Hepatocyte (in vitro differentiated cells): ENCODE measurements at regions not wholly inside any gene's neighbourhood (a gene's known extent, or its start where the extent isn't known, plus 50 kb on each side); places are given as distances from the start of the nearest gene placed in this dataset.

ENCODE experiments used
- DNase-seq: peaks from one replicate; pipeline ENCODE4 v3.0.0-alpha.2; 2016; ENCODE audit warnings: low spot score
- H2AFZ ChIP-seq: fragments of 200-600 bp; sonication (generic); 2 replicates; pipeline ENCODE4 v1.6.0; 2016; ENCODE audit warnings: antibody characterized with exemption, mild to moderate bottlenecking
- H3K27ac ChIP-seq: fragments of 200-600 bp; sonication (generic); 2 replicates; pipeline ENCODE4 v1.5.1; 2016; ENCODE audit warnings: mild to moderate bottlenecking
- H3K27me3 ChIP-seq: fragments of 200-600 bp; sonication (generic); 2 replicates; pipeline ENCODE4 v1.6.1; 2016
- H3K36me3 ChIP-seq: fragments of 200-600 bp; sonication (generic); replicated peaks from 2 replicates; pipeline ENCODE4 v1.5.1; 2016; ENCODE audit warnings: low read depth; ENCODE audit not compliant: insufficient read depth
- H3K4me1 ChIP-seq: fragments of 200-600 bp; sonication (generic); 2 replicates; pipeline ENCODE4 v1.5.1; 2016; ENCODE audit warnings: mild to moderate bottlenecking, moderate library complexity; ENCODE audit not compliant: insufficient read depth
- H3K4me2 ChIP-seq: fragments of 200-600 bp; sonication (generic); 2 replicates; pipeline ENCODE4 v1.6.0; 2016
- H3K4me3 ChIP-seq: fragments of 200-600 bp; sonication (generic); 2 replicates; pipeline ENCODE4 v1.5.1; 2016; ENCODE audit warnings: mild to moderate bottlenecking
- H3K79me2 ChIP-seq: fragments of 200-600 bp; sonication (generic); 2 replicates; pipeline ENCODE4 v1.6.0; 2017; ENCODE audit warnings: mild to moderate bottlenecking
- H3K9me2 ChIP-seq: fragments of 200-600 bp; sonication (generic); replicated peaks from 2 replicates; pipeline ENCODE4 v1.6.0; 2017; ENCODE audit warnings: mild to moderate bottlenecking; ENCODE audit not compliant: insufficient read depth
- H3K9me3 ChIP-seq: fragments of 200-600 bp; sonication (generic); 2 replicates; pipeline ENCODE4 v1.5.1; 2016; ENCODE audit warnings: low read depth, mild to moderate bottlenecking
- H4K20me1 ChIP-seq: fragments of 200-600 bp; sonication (generic); 2 replicates; pipeline ENCODE4 v1.6.0; 2016; ENCODE audit warnings: mild to moderate bottlenecking; ENCODE audit not compliant: insufficient read depth, poor library complexity, severe bottlenecking
- EZH2 ChIP-seq: fragments of 200-600 bp; sonication (generic); IDR thresholded peaks from 2 replicates; pipeline ENCODE4 v1.6.1; 2016; ENCODE audit warnings: antibody characterized with exemption, mild to moderate bottlenecking, borderline replicate concordance
- EZH2phosphoT487 ChIP-seq: fragments of 200-600 bp; sonication (generic); IDR thresholded peaks from one replicate; pipeline ENCODE4 v1.6.1; 2018; ENCODE audit warnings: antibody characterized with exemption, mild to moderate bottlenecking, low read depth, moderate library complexity; ENCODE audit not compliant: unreplicated experiment, severe bottlenecking
- WGBS: methylation state at CpG from one replicate; pipeline ENCODE4 v1.1.6; 2016; ENCODE audit warnings: low lambda C conversion rate; ENCODE audit errors: missing lambda C conversion rate; 5-methylcytosine and 5-hydroxymethylcytosine counted together
- TF ChIP-seq, protein P1 (sequence below): fragments of 200-600 bp; sonication (generic); IDR thresholded peaks from 2 replicates; pipeline ENCODE4 v1.5.1; 2016; ENCODE audit warnings: antibody characterized with exemption, mild to moderate bottlenecking; ENCODE audit not compliant: poor library complexity

GRCh38 chr12:28065889-28066630 lies 93.5 kb upstream of the PTHLH start:
- Histone ChIP-seq H3K36me3 (no peaks in the 10 kb centered on the region), H3K9me2 (no peaks in the 10 kb centered on the region), H3K27ac (no peak overlapping the region), H3K4me3 (no peak overlapping the region), H3K27me3 (no peaks in the 10 kb centered on the region), H4K20me1 (no peaks in the 10 kb centered on the region), H3K79me2 (no peaks in the 10 kb centered on the region), H3K9me3 (no peaks in the 10 kb centered on the region), H2AFZ (no peak overlapping the region), H3K4me1 (no peaks in the 10 kb centered on the region), H3K4me2 (no peak overlapping the region)
- 35% methylated on average over 1 of the region's 1 CpG for WGBS
- no peak for DNase-seq
- TF ChIP-seq EZH2phosphoT487 = no peak
- TF ChIP-seq, protein P1, sequence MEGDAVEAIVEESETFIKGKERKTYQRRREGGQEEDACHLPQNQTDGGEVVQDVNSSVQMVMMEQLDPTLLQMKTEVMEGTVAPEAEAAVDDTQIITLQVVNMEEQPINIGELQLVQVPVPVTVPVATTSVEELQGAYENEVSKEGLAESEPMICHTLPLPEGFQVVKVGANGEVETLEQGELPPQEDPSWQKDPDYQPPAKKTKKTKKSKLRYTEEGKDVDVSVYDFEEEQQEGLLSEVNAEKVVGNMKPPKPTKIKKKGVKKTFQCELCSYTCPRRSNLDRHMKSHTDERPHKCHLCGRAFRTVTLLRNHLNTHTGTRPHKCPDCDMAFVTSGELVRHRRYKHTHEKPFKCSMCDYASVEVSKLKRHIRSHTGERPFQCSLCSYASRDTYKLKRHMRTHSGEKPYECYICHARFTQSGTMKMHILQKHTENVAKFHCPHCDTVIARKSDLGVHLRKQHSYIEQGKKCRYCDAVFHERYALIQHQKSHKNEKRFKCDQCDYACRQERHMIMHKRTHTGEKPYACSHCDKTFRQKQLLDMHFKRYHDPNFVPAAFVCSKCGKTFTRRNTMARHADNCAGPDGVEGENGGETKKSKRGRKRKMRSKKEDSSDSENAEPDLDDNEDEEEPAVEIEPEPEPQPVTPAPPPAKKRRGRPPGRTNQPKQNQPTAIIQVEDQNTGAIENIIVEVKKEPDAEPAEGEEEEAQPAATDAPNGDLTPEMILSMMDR = no peak
- no peak for TF ChIP-seq EZH2

DNA sequence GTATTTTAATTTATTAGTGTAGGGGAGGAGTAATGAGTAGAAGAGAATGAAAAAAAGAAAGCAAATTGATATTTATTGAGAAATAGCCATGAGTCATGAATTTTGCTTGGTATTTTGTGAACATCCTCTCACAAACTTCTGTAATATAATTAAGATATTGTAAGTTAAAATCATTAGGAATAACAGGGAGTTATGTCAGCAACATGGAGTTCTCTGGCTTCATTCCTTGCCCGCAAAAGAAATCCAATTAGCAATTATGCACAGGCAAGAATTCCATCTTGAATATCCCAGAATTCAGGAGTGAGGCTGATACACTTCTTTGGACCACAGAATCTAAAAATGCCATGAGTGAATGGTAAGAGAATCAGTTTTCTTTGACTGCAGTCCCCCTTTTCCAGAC lies 94.3 kb upstream of the PTHLH start:
- Histone ChIP-seq H4K20me1 (no peaks in the 10 kb centered on the region), H3K27ac (no peak overlapping the region), H3K27me3 (no peaks in the 10 kb centered on the region), H3K36me3 (no peaks in the 10 kb centered on the region), H3K79me2 (no peaks in the 10 kb centered on the region), H3K4me1 (no peaks in the 10 kb centered on the region), H3K4me2 (no peak overlapping the region), H2AFZ (no peak overlapping the region), H3K9me3 (no peaks in the 10 kb centered on the region), H3K4me3 (no peak overlapping the region), H3K9me2 (no peaks in the 10 kb centered on the region)
- TF ChIP-seq EZH2phosphoT487 (no peak), EZH2 (no peak)
- TF ChIP-seq, protein P1 = no peak
- no peak for DNase-seq
- 97% methylated on average over 1 of the region's 1 CpG for WGBS

GRCh38 chr12:28068467-28068866 lies 95.9 kb upstream of the PTHLH start:
- H3K9me2 ChIP-seq = no peaks in the 10 kb centered on the region
- no peak overlapping the region for H3K4me2 ChIP-seq
- no peak overlapping the region for H3K4me3 ChIP-seq
- no peak overlapping the region for H3K27ac ChIP-seq
- DNase-seq = no peak
- no peaks in the 10 kb centered on the region for H3K4me1 ChIP-seq
- no peaks in the 10 kb centered on the region for H3K9me3 ChIP-seq
- no peak overlapping the region for H2AFZ ChIP-seq
- H3K27me3 ChIP-seq = no peaks in the 10 kb centered on the region
- H4K20me1 ChIP-seq = no peaks in the 10 kb centered on the region
- no peaks in the 10 kb centered on the region for H3K79me2 ChIP-seq
- no peak for TF ChIP-seq EZH2phosphoT487
- TF ChIP-seq, protein P1 = no peak
- TF ChIP-seq EZH2 = no peak
- H3K36me3 ChIP-seq = no peaks in the 10 kb centered on the region
